Activated CD4-positive, alpha-beta memory T cell treated with anti-CD3 and anti-CD28 coated beads, Interleukin-2, amount 10 ng/mL, durations not matched to agents 7 days and 5 days (primary cell): ENCODE measurements at regions not wholly inside any gene's neighbourhood (a gene's known extent, or its start where the extent isn't known, plus 50 kb on each side); places are given as distances from the start of the nearest gene placed in this dataset.

Experiments
- CTCF ChIA-PET: fragments of 350-600 bp; sonication (Branson Sonifier 250); formaldehyde crosslinking; loops from one replicate; lab custom pipeline; 2021; ENCODE audit warnings: antibody characterized with exemption, inconsistent platforms; lab: Charles Lee
- POLR2A ChIA-PET: fragments of 350-600 bp; sonication (Branson Sonifier 250); formaldehyde crosslinking; loops from one replicate; lab custom pipeline; 2021; ENCODE audit warnings: antibody characterized with exemption; lab: Charles Lee
- DNase-seq: peaks from one replicate; pipeline ENCODE4 v3.0.0-alpha.2; 2020
- H3K27ac Mint-ChIP-seq: one replicate; pipeline ENCODE4 v1.8.0; 2021; ENCODE audit warnings: mild to moderate bottlenecking, mixed read lengths
- H3K27me3 Mint-ChIP-seq: one replicate; pipeline ENCODE4 v1.8.0; 2021; ENCODE audit warnings: mixed read lengths
- H3K36me3 Mint-ChIP-seq: one replicate; pipeline ENCODE4 v1.8.0; 2021; ENCODE audit warnings: low read depth, mixed read lengths
- H3K4me1 Mint-ChIP-seq: one replicate; pipeline ENCODE4 v1.8.0; 2021; ENCODE audit warnings: mixed read lengths
- H3K4me3 Mint-ChIP-seq: one replicate; pipeline ENCODE4 v1.8.0; 2021; ENCODE audit warnings: mild to moderate bottlenecking, mixed read lengths
- H3K9me3 Mint-ChIP-seq: one replicate; pipeline ENCODE4 v1.8.0; 2021; ENCODE audit warnings: mixed read lengths

DNA sequence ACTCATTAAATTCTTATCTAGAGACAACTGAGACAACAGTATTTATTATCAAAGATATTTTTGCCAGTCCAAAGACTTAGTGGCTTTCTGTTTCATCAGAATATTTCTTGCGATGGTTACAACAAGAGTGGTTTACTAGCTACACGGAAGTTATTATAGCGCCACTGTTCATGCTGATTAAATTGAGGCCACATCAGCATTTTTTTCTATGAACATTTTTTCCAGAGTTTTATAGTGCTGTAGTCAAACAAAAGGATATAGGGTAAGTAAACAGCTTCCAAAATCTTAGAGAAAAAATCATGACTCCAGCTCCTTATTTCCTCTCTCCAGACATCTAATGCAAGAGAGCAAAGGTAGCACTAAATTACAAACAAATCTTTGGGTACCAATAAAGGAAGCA, 1264.4 kb downstream of the ZPLD1 start:
- H3K4me3 Mint-ChIP-seq, result no peak overlapping the region
- DNase-seq, result no peak
- no peaks in the 10 kb centered on the region for H3K36me3 Mint-ChIP-seq
- H3K27me3 Mint-ChIP-seq, result no peaks in the 10 kb centered on the region
- no peak overlapping the region for H3K27ac Mint-ChIP-seq
- no peaks in the 10 kb centered on the region for H3K4me1 Mint-ChIP-seq
- ChIA-PET CTCF (no interaction called here), POLR2A (no interaction called here)
- H3K9me3 Mint-ChIP-seq, result no peaks in the 10 kb centered on the region

DNA sequence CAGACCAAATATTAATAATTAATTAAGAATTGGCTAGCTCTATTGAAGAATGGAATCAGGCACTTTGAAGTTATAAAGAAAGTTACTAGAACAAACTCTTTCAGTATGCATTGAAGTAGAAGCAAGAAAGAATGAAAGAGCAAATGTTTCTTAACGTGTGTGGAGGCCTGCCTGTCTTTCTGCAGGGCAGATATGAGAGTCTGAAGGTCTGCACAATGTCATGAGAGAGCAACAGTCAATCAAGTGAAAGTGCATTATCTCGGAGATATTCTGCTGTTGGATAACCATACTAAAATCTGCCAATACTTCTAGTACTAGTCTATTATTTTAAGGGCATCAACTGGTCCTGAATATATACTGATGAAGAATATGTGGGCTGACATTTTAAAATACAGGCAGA, 1270.8 kb downstream of the ZPLD1 start:
- Mint-ChIP-seq H3K36me3 (no peaks in the 10 kb centered on the region), H3K9me3 (no peaks in the 10 kb centered on the region), H3K27me3 (no peaks in the 10 kb centered on the region), H3K27ac (no peak overlapping the region), H3K4me1 (no peaks in the 10 kb centered on the region), H3K4me3 (no peak overlapping the region)
- CTCF ChIA-PET, result no interaction called here
- POLR2A ChIA-PET, result no interaction called here
- no peak for DNase-seq

DNA sequence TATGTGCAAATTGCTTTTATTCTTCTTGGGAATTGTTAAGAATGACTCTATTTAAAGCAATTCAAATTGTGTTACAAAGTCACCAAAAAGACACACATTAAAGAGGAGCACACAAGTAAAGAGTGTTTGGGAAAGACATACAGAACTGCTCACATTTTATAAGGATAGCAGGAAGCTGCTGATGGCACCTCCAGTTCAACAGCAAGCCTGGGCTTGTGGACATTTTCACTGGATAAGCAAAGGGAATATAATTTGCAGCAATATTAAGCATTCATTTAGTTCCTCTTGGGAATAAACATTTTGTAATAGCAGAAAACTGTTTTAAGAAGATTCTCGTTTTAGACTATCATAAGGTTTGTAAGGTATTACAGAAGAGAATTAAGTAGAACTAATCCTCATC, 1271.9 kb downstream of the ZPLD1 start:
- H3K36me3 Mint-ChIP-seq, result no peaks in the 10 kb centered on the region
- H3K27ac Mint-ChIP-seq, result no peak overlapping the region
- POLR2A ChIA-PET, result no interaction called here
- no peak overlapping the region for H3K4me3 Mint-ChIP-seq
- peaks cover 3% of the 10 kb centered on the region for H3K9me3 Mint-ChIP-seq
- no peak for DNase-seq
- CTCF ChIA-PET, result no interaction called here
- no peaks in the 10 kb centered on the region for H3K27me3 Mint-ChIP-seq
- H3K4me1 Mint-ChIP-seq, result no peaks in the 10 kb centered on the region

DNA sequence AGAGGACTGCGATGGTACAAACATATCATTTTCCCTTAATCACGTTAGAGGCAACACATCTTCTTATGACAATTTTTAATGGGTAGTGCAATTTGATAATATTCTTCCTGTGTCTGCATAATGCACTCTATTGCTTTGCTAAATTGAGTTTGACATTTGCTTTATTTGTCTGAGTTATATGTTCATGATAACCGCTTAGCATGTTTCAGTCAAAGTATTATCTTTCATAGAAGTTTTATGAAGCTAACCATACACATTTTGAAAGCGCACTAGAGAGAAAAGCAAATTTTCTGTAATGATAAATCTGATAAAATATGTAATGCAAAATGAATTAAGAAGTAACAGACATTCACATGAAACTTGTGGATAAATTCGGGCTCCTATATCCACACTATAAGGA, 1276.9 kb downstream of the ZPLD1 start:
- no peak for DNase-seq
- H3K36me3 Mint-ChIP-seq, result no peaks in the 10 kb centered on the region
- H3K27me3 Mint-ChIP-seq, result no peaks in the 10 kb centered on the region
- peaks cover 4% of the 10 kb centered on the region for H3K9me3 Mint-ChIP-seq
- CTCF ChIA-PET, result no interaction called here
- POLR2A ChIA-PET, result no interaction called here
- no peak overlapping the region for H3K4me3 Mint-ChIP-seq
- H3K27ac Mint-ChIP-seq, result no peak overlapping the region
- H3K4me1 Mint-ChIP-seq, result no peaks in the 10 kb centered on the region

DNA sequence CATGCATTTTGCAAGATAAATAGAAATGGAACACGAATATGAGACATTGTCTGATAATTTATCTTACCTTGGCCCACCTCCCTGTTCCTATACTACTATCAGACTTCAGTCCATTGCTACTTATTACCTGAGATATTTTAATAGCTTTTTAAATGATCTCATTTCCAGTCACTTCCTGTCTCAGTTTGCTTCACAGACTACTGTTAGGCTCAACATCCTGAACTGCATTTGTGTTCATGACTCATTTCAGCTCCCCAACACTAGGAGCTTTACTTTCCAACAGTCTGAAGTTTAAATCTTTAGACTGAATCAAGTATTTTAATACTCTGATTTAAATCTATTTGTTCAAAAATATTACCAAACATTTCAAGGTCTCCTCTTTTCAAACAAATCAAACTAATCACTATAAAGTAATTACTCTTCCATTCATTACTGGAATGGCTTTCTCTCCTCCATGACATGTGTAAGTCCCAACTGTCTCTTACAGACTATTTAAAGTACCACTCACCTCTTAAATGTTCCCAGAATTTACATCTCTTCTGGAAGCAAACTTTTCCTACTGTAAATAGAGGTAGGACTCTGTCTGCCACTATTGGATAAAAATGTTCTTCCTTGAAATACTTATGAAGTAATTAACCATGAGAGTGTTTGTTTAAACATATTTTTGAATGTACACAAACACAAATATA, 1277.6 kb downstream of the ZPLD1 start:
- no peaks in the 10 kb centered on the region for H3K4me1 Mint-ChIP-seq
- ChIA-PET POLR2A (no interaction called here), CTCF (no interaction called here)
- H3K9me3 Mint-ChIP-seq, result peaks cover 4% of the 10 kb centered on the region
- no peak overlapping the region for H3K4me3 Mint-ChIP-seq
- H3K36me3 Mint-ChIP-seq, result no peaks in the 10 kb centered on the region
- no peak for DNase-seq
- no peak overlapping the region for H3K27ac Mint-ChIP-seq
- no peaks in the 10 kb centered on the region for H3K27me3 Mint-ChIP-seq

DNA sequence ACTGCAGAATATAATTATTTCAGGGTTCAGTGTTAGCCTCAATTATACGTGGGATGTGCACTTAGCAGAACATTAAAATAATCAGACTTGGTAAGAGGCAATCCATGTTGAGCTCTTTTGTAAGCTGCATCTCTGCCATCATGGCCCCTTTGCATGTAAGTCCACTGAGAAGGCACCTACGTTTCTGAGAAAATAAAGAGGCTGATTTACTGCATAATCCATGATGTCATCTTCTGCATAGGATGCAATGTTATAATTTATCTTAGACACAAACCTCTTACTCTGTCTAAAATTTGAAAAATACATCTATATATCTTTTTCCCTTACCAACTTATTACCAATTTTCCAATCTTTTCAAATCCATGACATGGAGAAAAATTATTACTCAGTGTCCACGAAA, 1294.7 kb downstream of the ZPLD1 start:
- H3K27me3 Mint-ChIP-seq, result no peaks in the 10 kb centered on the region
- H3K4me1 Mint-ChIP-seq, result no peaks in the 10 kb centered on the region
- H3K4me3 Mint-ChIP-seq, result no peak overlapping the region
- no peak overlapping the region for H3K27ac Mint-ChIP-seq
- no peak for DNase-seq
- ChIA-PET POLR2A (no interaction called here), CTCF (no interaction called here)
- no peaks in the 10 kb centered on the region for H3K36me3 Mint-ChIP-seq
- peaks cover 2% of the 10 kb centered on the region for H3K9me3 Mint-ChIP-seq

DNA sequence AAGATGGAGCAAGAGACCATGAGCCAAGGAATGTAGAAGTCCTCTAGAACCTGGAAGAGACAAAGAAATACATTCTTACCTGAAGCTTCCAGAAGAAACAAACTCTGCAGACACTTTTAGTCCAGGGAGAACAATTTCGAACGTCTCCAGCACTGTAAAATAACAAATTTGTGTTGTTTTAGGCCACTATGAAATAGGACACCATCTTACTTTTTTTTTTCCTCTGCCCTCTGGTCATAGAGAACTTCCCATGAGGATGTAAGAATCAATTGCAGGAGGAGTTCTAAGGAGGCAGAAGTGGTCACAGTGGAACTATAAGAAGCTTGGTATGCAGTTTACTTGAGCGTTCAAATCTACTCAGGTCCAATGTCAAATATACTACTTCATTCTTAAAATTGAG, 1295.9 kb downstream of the ZPLD1 start:
- ChIA-PET CTCF (no interaction called here), POLR2A (no interaction called here)
- peaks cover 2% of the 10 kb centered on the region for H3K9me3 Mint-ChIP-seq
- DNase-seq, result no peak
- no peak overlapping the region for H3K4me3 Mint-ChIP-seq
- H3K36me3 Mint-ChIP-seq, result no peaks in the 10 kb centered on the region
- no peaks in the 10 kb centered on the region for H3K4me1 Mint-ChIP-seq
- H3K27me3 Mint-ChIP-seq, result no peaks in the 10 kb centered on the region
- H3K27ac Mint-ChIP-seq, result no peak overlapping the region

DNA sequence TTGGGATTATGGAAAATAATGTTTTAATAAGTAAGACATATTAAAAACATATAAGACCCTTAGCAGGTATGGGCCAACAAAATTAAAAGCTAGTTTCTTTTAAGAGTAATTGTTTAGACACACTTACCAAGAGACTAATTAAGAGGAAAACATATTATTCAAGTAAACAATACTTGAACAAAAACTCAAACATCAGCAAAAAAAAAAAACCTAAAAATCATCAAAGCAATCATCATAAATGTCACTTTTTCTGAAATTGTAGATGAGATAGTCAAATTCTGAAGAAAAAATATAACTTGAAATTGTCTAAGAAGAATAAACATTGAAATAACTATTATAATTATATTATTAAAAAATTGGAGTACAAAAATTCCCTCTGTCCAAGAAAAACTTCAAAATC, 1318.2 kb downstream of the ZPLD1 start:
- POLR2A ChIA-PET, result no interaction called here
- Mint-ChIP-seq H3K27me3 (no peaks in the 10 kb centered on the region), H3K9me3 (peaks cover 1% of the 10 kb centered on the region), H3K27ac (no peak overlapping the region), H3K36me3 (no peaks in the 10 kb centered on the region), H3K4me1 (no peaks in the 10 kb centered on the region), H3K4me3 (no peak overlapping the region)
- DNase-seq, result no peak
- CTCF ChIA-PET, result no interaction called here

DNA sequence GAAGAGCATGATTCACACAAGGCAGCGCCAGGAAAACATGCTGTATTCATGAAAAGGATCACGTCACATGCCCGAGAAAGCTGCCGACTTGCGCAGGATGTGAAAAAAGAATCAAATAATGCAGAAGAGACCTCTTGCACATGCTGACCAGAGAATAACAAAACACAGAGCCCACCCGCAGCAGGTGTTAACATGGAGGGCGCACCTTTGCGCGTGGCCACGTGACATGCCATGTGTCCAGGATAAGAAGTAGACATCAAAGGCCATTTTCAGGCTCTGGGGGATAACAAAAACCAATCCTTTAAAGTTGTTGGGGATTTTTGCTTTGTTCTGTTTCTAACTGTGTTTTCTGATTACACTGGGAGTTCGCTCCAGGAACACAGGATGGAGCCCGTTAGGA, 1332.8 kb downstream of the ZPLD1 start:
- ChIA-PET POLR2A (no interaction called here), CTCF (no interaction called here)
- no peak overlapping the region for H3K27ac Mint-ChIP-seq
- peaks cover 2% of the 10 kb centered on the region for H3K9me3 Mint-ChIP-seq
- H3K4me3 Mint-ChIP-seq, result no peak overlapping the region
- no peaks in the 10 kb centered on the region for H3K4me1 Mint-ChIP-seq
- no peaks in the 10 kb centered on the region for H3K36me3 Mint-ChIP-seq
- no peaks in the 10 kb centered on the region for H3K27me3 Mint-ChIP-seq
- no peak for DNase-seq

DNA sequence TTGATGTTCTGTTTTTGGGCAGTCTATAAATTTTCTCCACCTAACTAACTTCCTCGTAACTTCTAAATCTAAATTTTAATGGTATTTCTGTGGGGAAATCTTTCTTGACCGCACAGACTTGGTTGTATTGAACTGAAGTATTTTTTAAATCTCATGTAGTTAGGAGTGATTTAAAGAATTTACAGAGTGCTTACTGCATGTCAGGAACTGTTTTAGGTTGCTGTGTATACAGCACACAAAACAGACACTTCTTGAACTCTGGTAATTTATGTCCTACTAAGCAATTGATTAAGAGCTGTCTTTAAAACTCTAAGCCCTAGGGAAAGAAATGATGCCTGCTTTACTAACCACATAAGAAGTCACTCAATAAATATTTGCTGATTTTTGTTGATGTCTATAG, 1350.2 kb downstream of the ZPLD1 start:
- no peaks in the 10 kb centered on the region for H3K9me3 Mint-ChIP-seq
- DNase-seq, result no peak
- POLR2A ChIA-PET, result no interaction called here
- CTCF ChIA-PET, result no interaction called here
- H3K27ac Mint-ChIP-seq, result no peak overlapping the region
- no peaks in the 10 kb centered on the region for H3K27me3 Mint-ChIP-seq
- no peak overlapping the region for H3K4me3 Mint-ChIP-seq
- no peaks in the 10 kb centered on the region for H3K36me3 Mint-ChIP-seq
- H3K4me1 Mint-ChIP-seq, result no peaks in the 10 kb centered on the region

DNA sequence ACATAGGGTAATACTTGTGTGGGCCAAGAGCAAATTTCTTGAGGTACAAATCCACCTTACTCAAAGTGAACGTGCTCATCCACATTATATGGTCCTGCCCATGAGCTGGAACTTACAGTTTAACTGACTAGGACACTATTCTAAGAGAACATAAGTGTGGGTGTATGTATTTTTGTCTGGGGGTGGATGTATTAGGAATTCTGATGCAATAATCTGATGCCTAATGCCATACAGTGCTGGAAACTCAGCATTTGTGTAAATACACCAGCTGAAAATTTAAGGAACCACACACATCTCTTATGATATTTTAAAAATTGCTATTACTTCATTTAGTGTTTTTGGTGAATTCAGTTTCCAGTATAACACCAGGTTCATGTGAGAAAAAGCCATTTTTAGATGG, 1350.7 kb downstream of the ZPLD1 start:
- no peak for DNase-seq
- Mint-ChIP-seq H3K27me3 (no peaks in the 10 kb centered on the region), H3K36me3 (no peaks in the 10 kb centered on the region), H3K4me3 (no peak overlapping the region), H3K4me1 (no peaks in the 10 kb centered on the region), H3K9me3 (no peaks in the 10 kb centered on the region), H3K27ac (no peak overlapping the region)
- CTCF ChIA-PET, result no interaction called here
- POLR2A ChIA-PET, result no interaction called here

DNA sequence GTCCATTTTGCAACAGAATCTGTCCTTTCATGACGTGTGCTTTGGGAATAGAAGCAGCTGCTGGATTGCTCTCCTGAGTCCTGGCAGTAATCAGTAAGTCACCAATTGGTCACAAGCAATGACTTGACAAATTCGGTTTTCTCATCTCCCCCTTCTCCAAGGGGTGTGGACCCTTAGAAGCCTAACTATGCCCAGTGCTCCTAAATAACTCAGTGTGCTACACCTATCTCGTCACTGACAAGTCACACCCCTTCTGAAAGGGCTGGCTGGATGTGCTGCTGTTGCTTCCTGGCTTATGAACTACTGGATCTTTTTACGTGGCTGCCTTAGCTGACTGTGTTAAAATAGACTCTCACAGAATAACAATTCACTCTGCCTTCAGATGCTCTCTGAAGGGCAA, 1351.5 kb downstream of the ZPLD1 start:
- H3K27me3 Mint-ChIP-seq, result no peaks in the 10 kb centered on the region
- H3K4me3 Mint-ChIP-seq, result no peak overlapping the region
- no peaks in the 10 kb centered on the region for H3K36me3 Mint-ChIP-seq
- H3K27ac Mint-ChIP-seq, result no peak overlapping the region
- ChIA-PET CTCF (no interaction called here), POLR2A (no interaction called here)
- no peaks in the 10 kb centered on the region for H3K4me1 Mint-ChIP-seq
- no peak for DNase-seq
- no peaks in the 10 kb centered on the region for H3K9me3 Mint-ChIP-seq

DNA sequence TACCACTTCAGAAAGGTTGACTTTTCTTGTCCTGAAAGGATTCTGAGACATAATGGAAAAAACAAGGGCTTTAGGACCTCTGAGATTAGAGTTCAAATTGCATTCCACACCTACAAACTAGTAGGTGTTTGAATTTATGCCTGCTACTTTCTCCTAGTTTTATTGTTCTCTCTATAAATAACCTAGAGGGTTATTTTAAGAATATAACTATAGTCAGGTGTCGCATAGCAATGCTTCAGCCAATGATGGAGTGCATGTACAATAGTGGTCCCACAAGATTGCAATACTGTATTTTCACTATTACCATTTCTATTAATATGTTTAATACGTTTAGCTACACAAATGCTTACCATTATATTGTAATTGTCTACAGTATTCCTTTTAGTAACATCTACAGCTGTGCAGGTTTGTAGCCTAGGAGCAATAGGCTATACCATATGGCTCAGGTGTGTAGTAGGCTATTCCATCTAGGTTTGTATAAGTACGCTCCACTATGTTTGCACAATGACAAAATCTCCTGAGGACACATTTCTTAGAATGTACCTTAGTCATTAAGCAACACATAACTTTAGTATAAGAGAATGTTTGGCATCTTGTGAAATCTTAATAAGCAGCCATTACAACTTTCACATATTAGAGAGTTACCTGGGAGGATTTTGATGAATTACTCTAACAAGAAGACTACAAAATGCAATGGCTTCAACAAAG, 1352.5 kb downstream of the ZPLD1 start:
- Mint-ChIP-seq H3K27me3 (no peaks in the 10 kb centered on the region), H3K36me3 (no peaks in the 10 kb centered on the region), H3K27ac (no peak overlapping the region), H3K9me3 (no peaks in the 10 kb centered on the region), H3K4me1 (no peaks in the 10 kb centered on the region), H3K4me3 (no peak overlapping the region)
- DNase-seq, result no peak
- POLR2A ChIA-PET, result no interaction called here
- CTCF ChIA-PET, result no interaction called here

DNA sequence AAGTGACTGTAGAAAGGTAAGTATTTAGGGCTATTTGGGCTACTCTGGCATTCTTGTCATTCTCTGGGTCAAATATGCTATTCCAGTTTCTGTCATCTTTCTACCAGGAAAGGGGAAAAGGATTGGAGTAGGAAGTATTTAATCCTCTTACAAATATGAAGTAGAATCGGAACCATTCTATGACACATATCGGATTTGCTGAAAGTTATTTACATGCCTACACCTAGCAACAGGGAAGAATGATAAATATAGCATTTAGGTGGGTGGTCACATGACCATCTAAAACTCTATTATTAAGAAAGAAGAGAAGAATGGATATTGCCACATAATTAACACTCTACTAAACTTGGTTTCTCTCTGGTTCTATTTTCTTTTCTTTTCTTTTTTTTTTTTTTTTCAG, 1353.1 kb downstream of the ZPLD1 start:
- POLR2A ChIA-PET, result no interaction called here
- CTCF ChIA-PET, result no interaction called here
- Mint-ChIP-seq H3K27ac (no peak overlapping the region), H3K27me3 (no peaks in the 10 kb centered on the region), H3K4me3 (no peak overlapping the region), H3K36me3 (no peaks in the 10 kb centered on the region), H3K9me3 (no peaks in the 10 kb centered on the region), H3K4me1 (no peaks in the 10 kb centered on the region)
- DNase-seq, result no peak
